ENCODE measurements at regions not wholly inside any gene's neighbourhood (a gene's known extent, or its start where the extent isn't known, plus 50 kb on each side); places are given as distances from the start of the nearest gene placed in this dataset.

- no peak for FAIRE-seq
- H3K27ac ChIP-seq (ENCODE audit: low read depth, low read length), result no peak overlapping the region
- H3K4me2 ChIP-seq (ENCODE audit: insufficient read depth in 1 of 2, low read depth in 2 of 2, low read length in 2 of 2), result no peak overlapping the region
- H4K91ac ChIP-seq (replicated peaks; ENCODE audit: insufficient read length, low read length), result no peak overlapping the region
- no peaks in the 10 kb centered on the region for H3K79me2 ChIP-seq (ENCODE audit: control insufficient read depth in 1 of 2, insufficient read depth in 2 of 2, low read length in 2 of 2)
- H4K8ac ChIP-seq (ENCODE audit: extremely low read depth, insufficient read depth, low read length), result no peak overlapping the region
- no peaks in the 10 kb centered on the region for H3K4me1 ChIP-seq (replicated peaks in 1 of 4; ENCODE audit: control insufficient read depth in 3 of 4, insufficient read depth in 4 of 4, low read length in 3 of 4)
- no peaks in the 10 kb centered on the region for H3K23me2 ChIP-seq (ENCODE audit: low read depth, low read length)
- H3K14ac ChIP-seq (ENCODE audit: insufficient read length), result no peak overlapping the region
- H3K9ac ChIP-seq (replicated peaks in 1 of 4; ENCODE audit: extremely low read depth in 1 of 4, low read depth in 3 of 4, low read length in 3 of 4), result no peak overlapping the region
- DNase-seq (ENCODE audit: low read depth in 1 of 2, low spot score in 2 of 2), result no peak
- no peaks in the 10 kb centered on the region for H3K9me3 ChIP-seq (ENCODE audit: insufficient read depth in 2 of 2, low read depth in 1 of 2, low read length in 1 of 2)
- no peak overlapping the region for H2BK20ac ChIP-seq (ENCODE audit: low read length)
- H3K79me1 ChIP-seq (ENCODE audit: low read depth, low read length), result no peaks in the 10 kb centered on the region
- H2BK15ac ChIP-seq (ENCODE audit: low read length), result no peak overlapping the region
- CTCF ChIA-PET (ENCODE audit: partially characterized antibody), result no interaction called here
- no CpG with 5 or more reads among the region's 1 CpG for WGBS, 2 experiments (ENCODE audit: extremely low coverage in 1 of 2, insufficient coverage in 1 of 2, insufficient read length in 1 of 2, insufficient replicate concordance in 2 of 2, low coverage in 1 of 2, low lambda C conversion rate in 2 of 2, missing lambda C conversion rate in 1 of 2)
- H3K36me3 ChIP-seq (ENCODE audit: control insufficient read depth in 2 of 4, insufficient read depth in 4 of 4, low read length in 3 of 4), result no peaks in the 10 kb centered on the region
- no peak overlapping the region for H3K4me3 ChIP-seq (ENCODE audit: extremely low read depth in 1 of 4, insufficient read depth in 2 of 4, low read depth in 3 of 4, low read length in 4 of 4)
- H3K27me3 ChIP-seq (replicated peaks in 1 of 4; ENCODE audit: control insufficient read depth in 3 of 4, extremely low read depth in 1 of 4, insufficient read depth in 3 of 4, low read length in 3 of 4), result no peaks in the 10 kb centered on the region
- H2BK120ac ChIP-seq (replicated peaks; ENCODE audit: low read depth, low read length), result no peak overlapping the region
- no peak overlapping the region for H3K23ac ChIP-seq (ENCODE audit: insufficient read length)
- H3K56ac ChIP-seq (replicated peaks; ENCODE audit: insufficient read length, low read depth, low read length), result no peak overlapping the region
- H4K5ac ChIP-seq (ENCODE audit: insufficient read length, low read depth, low read length), result no peak overlapping the region
- no peak overlapping the region for H2AFZ ChIP-seq (ENCODE audit: low read length)
- H3K4ac ChIP-seq (replicated peaks; ENCODE audit: insufficient read length, low read depth, low read length), result no peak overlapping the region
- H2AK5ac ChIP-seq (ENCODE audit: low read depth, low read length), result no peak overlapping the region
- no peak overlapping the region for H2BK5ac ChIP-seq (ENCODE audit: low read depth, low read length)
- POLR2A ChIA-PET (ENCODE audit: partially characterized antibody), result interaction anchor here (0.6 kb wide), 1 partner anchor 14 kb away, joined by 3 read pairs; no protein-coding TSS in a partner anchor
- no peaks in the 10 kb centered on the region for H4K20me1 ChIP-seq (replicated peaks in 1 of 2; ENCODE audit: control insufficient read depth in 1 of 2, insufficient read depth in 2 of 2, low read length in 2 of 2)
- no peak overlapping the region for H2BK12ac ChIP-seq (ENCODE audit: low read depth, low read length)
- no peak overlapping the region for H3K18ac ChIP-seq (ENCODE audit: extremely low read depth, low read length)
- TF ChIP-seq YY1 (IDR thresholded peaks at IDR 0.05; ENCODE audit: low read depth, low read length), result no peak
- no peak for TF ChIP-seq CTBP2 (IDR thresholded peaks at IDR 0.05; ENCODE audit: borderline replicate concordance, insufficient read depth, insufficient read length, low read length)
- no peak for TF ChIP-seq RBBP5 (IDR thresholded peaks at IDR 0.05; ENCODE audit: borderline replicate concordance, low read depth, low read length)
- no peak for TF ChIP-seq TAF1 (IDR thresholded peaks at IDR 0.05; ENCODE audit: low read depth, low read length)
- TF ChIP-seq SP4 (IDR thresholded peaks at IDR 0.05; ENCODE audit: low read length), result no peak
- TF ChIP-seq PHF8 (conservative IDR thresholded peaks at IDR 0.05; ENCODE audit: low read depth, low read length), result no peak
- no peak for TF ChIP-seq E2F6 (IDR thresholded peaks at IDR 0.05)
- TF ChIP-seq SP2 (IDR thresholded peaks at IDR 0.05; ENCODE audit: low read length), result no peak
- no peak for TF ChIP-seq RNF2 (IDR thresholded peaks at IDR 0.05; ENCODE audit: borderline replicate concordance, low read depth, low read length, missing control alignments, poor library complexity, severe bottlenecking)
- no peak for TF ChIP-seq MAFK (IDR thresholded peaks at IDR 0.05; ENCODE audit: low read depth, low read length)
Measured at GRCh38 chr3:56900801-56901200, 99.1 kb upstream of the ARHGEF3 start.
